ENCODE measurements at regions not wholly inside any gene's neighbourhood (a gene's known extent, or its start where the extent isn't known, plus 50 kb on each side); places are given as distances from the start of the nearest gene placed in this dataset.
A peak's percentile ranks its signal among the peaks of the same experiment; 100 is the strongest.

DNA sequence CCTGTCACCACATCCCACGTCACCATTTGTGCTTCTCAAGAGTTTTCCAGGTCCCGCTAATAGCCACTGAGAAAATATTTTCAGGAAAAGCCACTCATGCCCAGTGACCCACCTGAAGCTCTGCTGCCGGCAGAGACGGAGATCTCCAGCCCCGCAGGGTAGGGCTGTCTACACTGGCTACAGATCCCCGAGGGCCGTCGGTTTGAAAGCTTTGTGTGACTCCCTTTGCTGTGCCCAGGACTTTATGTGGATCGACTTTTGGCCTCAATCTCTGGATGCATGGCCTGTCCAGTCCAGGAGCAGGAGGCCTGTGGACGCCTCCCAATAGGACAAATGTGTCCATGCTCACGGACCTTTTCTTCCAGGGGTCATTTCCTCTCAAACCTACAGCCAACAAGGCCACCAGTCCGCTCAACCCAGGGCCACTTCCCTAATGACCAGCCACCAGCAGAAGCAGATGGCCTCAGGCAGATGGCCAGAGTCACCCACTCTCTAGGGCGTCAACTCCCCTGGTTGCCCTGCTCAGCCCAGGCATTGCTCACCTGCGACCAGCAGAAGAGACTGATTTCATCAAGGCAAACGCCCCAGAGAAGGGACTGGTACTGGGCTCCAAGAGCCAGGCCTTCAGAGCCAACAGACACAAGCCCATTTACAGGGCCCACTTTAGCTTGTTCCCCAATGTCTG lies 76.4 kb downstream of the OAT start:
- TF ChIP-seq, protein P1, sequence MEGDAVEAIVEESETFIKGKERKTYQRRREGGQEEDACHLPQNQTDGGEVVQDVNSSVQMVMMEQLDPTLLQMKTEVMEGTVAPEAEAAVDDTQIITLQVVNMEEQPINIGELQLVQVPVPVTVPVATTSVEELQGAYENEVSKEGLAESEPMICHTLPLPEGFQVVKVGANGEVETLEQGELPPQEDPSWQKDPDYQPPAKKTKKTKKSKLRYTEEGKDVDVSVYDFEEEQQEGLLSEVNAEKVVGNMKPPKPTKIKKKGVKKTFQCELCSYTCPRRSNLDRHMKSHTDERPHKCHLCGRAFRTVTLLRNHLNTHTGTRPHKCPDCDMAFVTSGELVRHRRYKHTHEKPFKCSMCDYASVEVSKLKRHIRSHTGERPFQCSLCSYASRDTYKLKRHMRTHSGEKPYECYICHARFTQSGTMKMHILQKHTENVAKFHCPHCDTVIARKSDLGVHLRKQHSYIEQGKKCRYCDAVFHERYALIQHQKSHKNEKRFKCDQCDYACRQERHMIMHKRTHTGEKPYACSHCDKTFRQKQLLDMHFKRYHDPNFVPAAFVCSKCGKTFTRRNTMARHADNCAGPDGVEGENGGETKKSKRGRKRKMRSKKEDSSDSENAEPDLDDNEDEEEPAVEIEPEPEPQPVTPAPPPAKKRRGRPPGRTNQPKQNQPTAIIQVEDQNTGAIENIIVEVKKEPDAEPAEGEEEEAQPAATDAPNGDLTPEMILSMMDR (IDR thresholded peaks at IDR 0.05; ENCODE audit: insufficient read depth, low read depth, low read length, missing control alignments) = no peak
- DNase-seq (ENCODE audit: low read depth) = no peak
- H3K4me3 ChIP-seq (ENCODE audit: low read length) = no peak overlapping the region

DNA sequence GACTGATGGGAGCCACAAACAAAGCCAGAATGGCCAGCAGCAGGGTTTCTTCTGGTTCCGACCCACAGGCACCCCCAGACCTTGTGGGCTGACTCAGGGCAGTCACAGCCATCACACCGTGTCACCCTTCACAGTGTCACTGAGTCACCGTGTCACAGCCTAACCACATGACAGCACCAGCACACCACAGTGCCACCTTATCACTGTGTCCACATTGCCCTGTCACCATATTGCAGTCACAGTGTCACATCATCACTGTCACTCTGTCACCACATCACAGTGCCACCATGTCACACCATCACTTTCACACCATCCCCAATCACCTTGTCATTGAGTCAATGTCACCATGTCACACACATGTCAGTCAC lies 77.0 kb downstream of the OAT start:
- DNase-seq (ENCODE audit: low read depth) = no peak
- H3K4me3 ChIP-seq (ENCODE audit: low read length) = no peak overlapping the region
- TF ChIP-seq, protein P1 (IDR thresholded peaks at IDR 0.05; ENCODE audit: insufficient read depth, low read depth, low read length, missing control alignments) = no peak

GRCh38 chr10:124340033-124340760 lies 78.5 kb downstream of the OAT start:
- TF ChIP-seq, protein P1 (IDR thresholded peaks at IDR 0.05; ENCODE audit: insufficient read depth, low read depth, low read length, missing control alignments) = no peak
- no peak overlapping the region for H3K4me3 ChIP-seq (ENCODE audit: low read length)
- DNase-seq (ENCODE audit: low read depth) = peak; percentile 66

- TF ChIP-seq, protein P1 (IDR thresholded peaks at IDR 0.05; ENCODE audit: insufficient read depth, low read depth, low read length, missing control alignments) = no peak
- H3K4me3 ChIP-seq (ENCODE audit: low read length) = no peak overlapping the region
- DNase-seq (ENCODE audit: low read depth) = peak; percentile 44
Observed at GRCh38 chr10:124339119-124340032, 79.3 kb downstream of the OAT start.

GRCh38 chr10:124338276-124338925 lies 80.3 kb downstream of the OAT start:
- TF ChIP-seq, protein P1 (IDR thresholded peaks at IDR 0.05; ENCODE audit: insufficient read depth, low read depth, low read length, missing control alignments) = no peak
- no peak for DNase-seq (ENCODE audit: low read depth)
- no peak overlapping the region for H3K4me3 ChIP-seq (ENCODE audit: low read length)

DNA sequence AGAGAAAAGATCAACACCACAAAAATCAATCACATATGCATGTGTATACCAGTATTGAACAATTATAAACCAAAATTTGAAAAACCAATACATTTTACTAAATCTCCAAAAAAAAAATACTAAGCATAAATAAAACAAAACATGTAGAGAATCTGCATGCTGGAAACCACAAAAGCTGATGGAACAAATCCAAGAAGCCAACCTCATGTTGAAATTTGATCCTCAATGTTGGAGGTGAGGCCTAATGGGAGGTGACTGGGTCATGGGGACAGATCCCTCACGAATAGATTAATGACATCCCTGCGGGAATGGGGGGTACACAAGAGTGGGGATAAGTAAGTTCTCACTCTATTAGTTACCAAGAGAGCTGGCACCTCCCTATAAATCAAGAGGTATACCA lies 82.5 kb downstream of the OAT start:
- TF ChIP-seq, protein P1 (IDR thresholded peaks at IDR 0.05; ENCODE audit: insufficient read depth, low read depth, low read length, missing control alignments) = no peak
- H3K4me3 ChIP-seq (ENCODE audit: low read length) = no peak overlapping the region
- DNase-seq (ENCODE audit: low read depth) = no peak
